Liver (tissue), 8 donors: ENCODE measurements at regions not wholly inside any gene's neighbourhood (a gene's known extent, or its start where the extent isn't known, plus 50 kb on each side); places are given as distances from the start of the nearest gene placed in this dataset.
A peak's percentile ranks its signal among the peaks of the same experiment; 100 is the strongest.

Experiments used
- DNase-seq: peaks from one replicate; pipeline ENCODE4 v3.0.0-alpha.2; 2017; ENCODE audit warnings: low spot score
- H3K27ac ChIP-seq, 2 donors: one replicate each; pipeline ENCODE4 v1.7.0; 2013; ENCODE audit warnings: inconsistent platforms in 2 of 2, low read length in 2 of 2, control low read depth in 1 of 2, low read depth in 1 of 2, mild to moderate bottlenecking in 1 of 2
- H3K27me3 ChIP-seq, 4 donors: one replicate each; pipeline versions ENCODE4 v1.6.1 to v1.7.0; 2013; ENCODE audit warnings: low read length in 3 of 4, inconsistent platforms in 1 of 4, mild to moderate bottlenecking in 1 of 4, moderate library complexity in 1 of 4; ENCODE audit not compliant: control insufficient read depth in 4 of 4, insufficient read depth in 4 of 4
- H3K36me3 ChIP-seq, 4 donors: one replicate each; pipeline versions ENCODE4 v1.6.1 to v1.7.0; 2013; ENCODE audit warnings: low read length in 3 of 4, mild to moderate bottlenecking in 3 of 4, low read depth in 1 of 4, moderate library complexity in 1 of 4; ENCODE audit not compliant: control insufficient read depth in 4 of 4, insufficient read depth in 3 of 4
- H3K4me1 ChIP-seq, 4 donors: one replicate each; pipeline versions ENCODE4 v1.6.1 to v1.7.0; 2013; ENCODE audit warnings: low read length in 3 of 4, mild to moderate bottlenecking in 3 of 4, moderate library complexity in 1 of 4; ENCODE audit not compliant: control insufficient read depth in 4 of 4, insufficient read depth in 4 of 4
- H3K4me3 ChIP-seq, 3 donors: one replicate each; pipeline versions ENCODE4 v1.6.1 to v1.7.0; 2013; ENCODE audit warnings: low read length in 3 of 3, control low read depth in 1 of 3, low read depth in 1 of 3, mild to moderate bottlenecking in 1 of 3
- H3K9ac ChIP-seq, 2 donors: one replicate each; pipeline ENCODE4 v1.7.0; 2013; ENCODE audit warnings: low read length in 2 of 2, mild to moderate bottlenecking in 2 of 2, moderate library complexity in 2 of 2, control low read depth in 1 of 2, low read depth in 1 of 2
- H3K9me3 ChIP-seq, 4 donors: one replicate each; pipeline versions ENCODE4 v1.6.1 to v1.7.0; 2013; ENCODE audit warnings: low read length in 3 of 4; ENCODE audit not compliant: control insufficient read depth in 4 of 4
- CTCF ChIP-seq: fragments of 150-350 bp; IDR thresholded peaks from 2 replicates; pipeline ENCODE4 v1.5.1; 2017; ENCODE audit warnings: improper control_type of control experiment, low read depth, low read length; ENCODE audit not compliant: missing input control
- EGR1 ChIP-seq, 2 donors: IDR thresholded peaks; 2 replicates each; pipeline ENCODE4 v1.6.1; 2016 to 2018; ENCODE audit warnings: antibody characterized with exemption in 2 of 2, low read depth in 2 of 2
- FOXA1 ChIP-seq: IDR thresholded peaks from 2 replicates; pipeline ENCODE4 v1.6.1; 2016; ENCODE audit warnings: antibody characterized with exemption
- FOXA2 ChIP-seq: IDR thresholded peaks from 2 replicates; pipeline ENCODE4 v1.6.1; 2016; ENCODE audit warnings: antibody characterized with exemption
- GABPA ChIP-seq, 2 donors: IDR thresholded peaks in 1 of 2; conservative IDR thresholded peaks in 1 of 2; 2 replicates each; pipeline ENCODE4 v1.6.1; 2016; ENCODE audit warnings: antibody characterized with exemption in 2 of 2, mild to moderate bottlenecking in 1 of 2, moderate library complexity in 1 of 2
- HNF4A ChIP-seq, 2 donors: conservative IDR thresholded peaks; 2 replicates each; pipeline ENCODE4 v1.6.1; 2016; ENCODE audit warnings: antibody characterized with exemption in 2 of 2, mild to moderate bottlenecking in 2 of 2
- HNF4G ChIP-seq: IDR thresholded peaks from 2 replicates; pipeline ENCODE4 v1.6.1; 2016; ENCODE audit warnings: antibody characterized with exemption
- JUND ChIP-seq, 2 donors: IDR thresholded peaks; 2 replicates each; pipeline ENCODE4 v1.6.1; 2016; ENCODE audit warnings: antibody characterized with exemption in 2 of 2
- NR2F2 ChIP-seq: IDR thresholded peaks from 2 replicates; pipeline ENCODE4 v1.6.1; 2016; ENCODE audit warnings: antibody characterized with exemption
- RAD21 ChIP-seq, 2 donors: IDR thresholded peaks; 2 replicates each; pipeline ENCODE4 v1.6.1; 2016; ENCODE audit warnings: antibody characterized with exemption in 2 of 2, mild to moderate bottlenecking in 2 of 2
- RXRA ChIP-seq, 2 donors: IDR thresholded peaks; 2 replicates each; pipeline ENCODE4 v1.6.1; 2017 to 2018; ENCODE audit warnings: antibody characterized with exemption in 2 of 2, mild to moderate bottlenecking in 1 of 2
- SP1 ChIP-seq: IDR thresholded peaks from 2 replicates; pipeline ENCODE4 v1.6.1; 2018; ENCODE audit warnings: antibody characterized with exemption, mild to moderate bottlenecking
- TAF1 ChIP-seq: conservative IDR thresholded peaks from 2 replicates; pipeline ENCODE4 v1.6.1; 2016; ENCODE audit warnings: antibody characterized with exemption, mild to moderate bottlenecking
- YY1 ChIP-seq: IDR thresholded peaks from 2 replicates; pipeline ENCODE4 v1.6.1; 2016; ENCODE audit warnings: antibody characterized with exemption, mild to moderate bottlenecking
- ZBTB33 ChIP-seq: IDR thresholded peaks from 2 replicates; pipeline ENCODE4 v1.6.1; 2016; ENCODE audit warnings: antibody characterized with exemption
- WGBS: extraction: QIAGEN DNeasy Blood & Tissue Kit; methylation state at CpG from one replicate; pipeline ENCODE4 v1.1.7; 2013; 5-methylcytosine and 5-hydroxymethylcytosine counted together
- TF ChIP-seq, protein P1 (sequence below): IDR thresholded peaks from 2 replicates; pipeline ENCODE4 v1.6.1; 2016; ENCODE audit warnings: antibody characterized with exemption
- TF ChIP-seq, protein P2 (sequence below): IDR thresholded peaks from 2 replicates; pipeline ENCODE4 v1.6.1; 2016; ENCODE audit warnings: antibody characterized with exemption
- TF ChIP-seq, protein P3 (sequence below): IDR thresholded peaks from 2 replicates; pipeline ENCODE4 v1.6.1; 2016; ENCODE audit warnings: antibody characterized with exemption, mild to moderate bottlenecking
- donor health status: healthy.
- donor health status: healthy.
- donor health status: healthy.
- donor health status: healthy.
- donor health status: healthy.

DNA sequence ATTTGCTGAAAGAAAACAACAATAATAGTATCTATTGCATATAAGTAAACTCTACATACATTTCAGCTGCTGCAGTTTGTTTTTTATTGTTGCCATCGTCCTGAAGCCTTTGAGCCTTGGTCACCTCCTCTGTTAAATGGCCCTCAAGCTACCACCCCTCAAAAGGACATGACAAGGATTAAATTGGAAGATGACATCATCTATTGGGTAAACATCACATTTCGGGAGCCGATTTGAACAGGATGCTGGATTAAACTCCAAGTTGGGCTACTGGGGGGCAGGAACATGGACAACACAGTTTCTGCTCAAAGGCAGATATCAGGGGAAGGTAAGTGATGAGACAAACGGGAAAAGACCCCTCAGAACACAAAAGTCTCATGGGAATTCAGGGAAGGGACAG lies 92.3 kb upstream of the ATP2B2 start:
- no peak overlapping the region for H3K4me3 ChIP-seq
- peaks cover 10 to 28% (median 22%) of the 10 kb centered on the region in 4 donors for H3K4me1 ChIP-seq
- no peaks in the 10 kb centered on the region for H3K27me3 ChIP-seq
- DNase-seq = no peak
- TF ChIP-seq, protein P1, sequence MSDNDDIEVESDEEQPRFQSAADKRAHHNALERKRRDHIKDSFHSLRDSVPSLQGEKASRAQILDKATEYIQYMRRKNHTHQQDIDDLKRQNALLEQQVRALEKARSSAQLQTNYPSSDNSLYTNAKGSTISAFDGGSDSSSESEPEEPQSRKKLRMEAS = no peak
- TF ChIP-seq, protein P2, sequence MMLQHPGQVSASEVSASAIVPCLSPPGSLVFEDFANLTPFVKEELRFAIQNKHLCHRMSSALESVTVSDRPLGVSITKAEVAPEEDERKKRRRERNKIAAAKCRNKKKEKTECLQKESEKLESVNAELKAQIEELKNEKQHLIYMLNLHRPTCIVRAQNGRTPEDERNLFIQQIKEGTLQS = no peak
- TF ChIP-seq NR2F2 = no peak
- TF ChIP-seq HNF4A (conservative IDR thresholded peaks at IDR 0.05) = no peak
- no peak for TF ChIP-seq RXRA (IDR thresholded peaks at IDR 0.05)
- no peak for TF ChIP-seq RAD21 (IDR thresholded peaks at IDR 0.05)
- no peak for TF ChIP-seq GABPA (IDR thresholded peaks at IDR 0.05 in 1 of 2, conservative IDR thresholded peaks at IDR 0.05 in 1 of 2)
- TF ChIP-seq JUND (IDR thresholded peaks at IDR 0.05) = no peak
- H3K27ac ChIP-seq = no peak overlapping the region
- no peak overlapping the region for H3K9ac ChIP-seq
- 64% methylated on average over 4 of the region's 4 CpGs for WGBS
- no peaks in the 10 kb centered on the region for H3K36me3 ChIP-seq
- H3K9me3 ChIP-seq = no peaks in the 10 kb centered on the region

- Histone ChIP-seq H3K9ac (no peak overlapping the region), H3K4me1 (peaks cover 10 to 28% (median 22%) of the 10 kb centered on the region in 4 donors), H3K4me3 (no peak overlapping the region), H3K27me3 (no peaks in the 10 kb centered on the region), H3K9me3 (no peaks in the 10 kb centered on the region), H3K27ac (peak overlapping the region in 1 of 2 donors; percentile 20), H3K36me3 (no peaks in the 10 kb centered on the region)
- DNase-seq = no peak
- TF ChIP-seq YY1 = no peak
- no peak for TF ChIP-seq RXRA (IDR thresholded peaks at IDR 0.05)
- TF ChIP-seq NR2F2 = no peak
- no peak for TF ChIP-seq TAF1
- TF ChIP-seq, protein P3, sequence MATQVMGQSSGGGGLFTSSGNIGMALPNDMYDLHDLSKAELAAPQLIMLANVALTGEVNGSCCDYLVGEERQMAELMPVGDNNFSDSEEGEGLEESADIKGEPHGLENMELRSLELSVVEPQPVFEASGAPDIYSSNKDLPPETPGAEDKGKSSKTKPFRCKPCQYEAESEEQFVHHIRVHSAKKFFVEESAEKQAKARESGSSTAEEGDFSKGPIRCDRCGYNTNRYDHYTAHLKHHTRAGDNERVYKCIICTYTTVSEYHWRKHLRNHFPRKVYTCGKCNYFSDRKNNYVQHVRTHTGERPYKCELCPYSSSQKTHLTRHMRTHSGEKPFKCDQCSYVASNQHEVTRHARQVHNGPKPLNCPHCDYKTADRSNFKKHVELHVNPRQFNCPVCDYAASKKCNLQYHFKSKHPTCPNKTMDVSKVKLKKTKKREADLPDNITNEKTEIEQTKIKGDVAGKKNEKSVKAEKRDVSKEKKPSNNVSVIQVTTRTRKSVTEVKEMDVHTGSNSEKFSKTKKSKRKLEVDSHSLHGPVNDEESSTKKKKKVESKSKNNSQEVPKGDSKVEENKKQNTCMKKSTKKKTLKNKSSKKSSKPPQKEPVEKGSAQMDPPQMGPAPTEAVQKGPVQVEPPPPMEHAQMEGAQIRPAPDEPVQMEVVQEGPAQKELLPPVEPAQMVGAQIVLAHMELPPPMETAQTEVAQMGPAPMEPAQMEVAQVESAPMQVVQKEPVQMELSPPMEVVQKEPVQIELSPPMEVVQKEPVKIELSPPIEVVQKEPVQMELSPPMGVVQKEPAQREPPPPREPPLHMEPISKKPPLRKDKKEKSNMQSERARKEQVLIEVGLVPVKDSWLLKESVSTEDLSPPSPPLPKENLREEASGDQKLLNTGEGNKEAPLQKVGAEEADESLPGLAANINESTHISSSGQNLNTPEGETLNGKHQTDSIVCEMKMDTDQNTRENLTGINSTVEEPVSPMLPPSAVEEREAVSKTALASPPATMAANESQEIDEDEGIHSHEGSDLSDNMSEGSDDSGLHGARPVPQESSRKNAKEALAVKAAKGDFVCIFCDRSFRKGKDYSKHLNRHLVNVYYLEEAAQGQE = no peak
- no peak for TF ChIP-seq RAD21 (IDR thresholded peaks at IDR 0.05)
- TF ChIP-seq JUND (IDR thresholded peaks at IDR 0.05) = no peak
- TF ChIP-seq HNF4A (conservative IDR thresholded peaks at IDR 0.05) = no peak
- no peak for TF ChIP-seq CTCF
- no peak for TF ChIP-seq SP1
- no peak for TF ChIP-seq FOXA2
- no peak for TF ChIP-seq FOXA1
- no peak for TF ChIP-seq EGR1 (IDR thresholded peaks at IDR 0.05; ENCODE audit: low read depth in 2 of 2)
- TF ChIP-seq ZBTB33 = no peak
- TF ChIP-seq GABPA (IDR thresholded peaks at IDR 0.05 in 1 of 2, conservative IDR thresholded peaks at IDR 0.05 in 1 of 2) = no peak
- TF ChIP-seq, protein P2 = no peak
- no peak for TF ChIP-seq HNF4G
- TF ChIP-seq, protein P1 = no peak
- 88% methylated on average over 6 of the region's 6 CpGs for WGBS
These were observed 93.6 kb upstream of the ATP2B2 start for GRCh38 chr3:10599017-10599416.
